ENCODE measurements at regions not wholly inside any gene's neighbourhood (a gene's known extent, or its start where the extent isn't known, plus 50 kb on each side); places are given as distances from the start of the nearest gene placed in this dataset.
"Not testable (repeated sequence)": the region's sequence is repeated elsewhere in the genome, so short reads cannot be mapped to it uniquely, and the experiment has no call there.

DNA sequence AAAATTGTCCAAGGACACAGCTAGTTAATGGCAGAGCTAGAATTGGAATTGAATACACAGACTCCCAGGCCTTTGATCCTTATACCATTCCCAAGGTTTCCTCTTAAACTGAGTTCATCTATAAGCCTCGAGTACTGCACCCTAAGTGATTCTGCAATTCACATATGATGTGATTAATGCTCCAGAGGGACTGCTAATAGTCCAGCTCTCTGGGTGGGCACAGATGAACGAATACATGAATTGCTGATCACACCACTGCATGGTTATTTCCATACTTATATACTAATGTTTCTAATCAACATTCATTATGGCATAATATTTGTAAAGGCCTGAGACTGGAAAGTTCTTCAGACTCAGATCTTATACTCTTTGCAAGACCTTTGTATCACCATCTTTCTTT, 101.8 kb downstream of the NUFIP1 start:
- DNase-seq (ENCODE audit: low spot score), result no peak

DNA sequence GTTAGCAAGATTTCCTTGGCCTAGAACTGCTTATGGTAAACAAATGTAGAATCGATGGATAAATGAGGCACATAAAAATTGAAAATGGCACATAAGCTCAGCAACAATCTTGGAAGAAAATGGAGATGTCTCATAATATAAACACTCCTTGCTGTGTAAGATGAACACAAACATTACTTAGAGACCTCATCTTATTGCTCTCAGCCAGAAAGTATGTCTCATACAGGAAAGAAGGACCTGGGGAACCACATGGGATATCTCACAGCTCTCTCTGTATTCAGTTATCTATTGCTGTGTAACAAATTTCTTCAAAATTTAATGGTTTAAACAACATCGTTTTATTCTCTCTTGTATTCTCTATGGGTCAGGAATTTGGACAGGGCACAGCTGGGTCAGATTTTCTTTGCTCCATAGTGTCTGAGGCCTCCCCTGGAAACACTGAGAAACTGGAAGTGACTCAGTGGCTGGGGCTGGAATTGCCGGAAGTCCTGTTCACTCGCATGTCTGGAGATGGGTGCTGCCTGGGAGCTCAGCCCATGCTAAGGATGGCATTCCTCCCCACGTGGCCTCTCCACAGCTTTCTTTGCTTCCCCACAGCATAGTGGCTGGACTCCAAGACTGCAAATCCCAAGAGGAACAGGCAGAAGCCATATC, 105.1 kb downstream of the NUFIP1 start:
- DNase-seq (ENCODE audit: low spot score), result peak; percentile 86

DNA sequence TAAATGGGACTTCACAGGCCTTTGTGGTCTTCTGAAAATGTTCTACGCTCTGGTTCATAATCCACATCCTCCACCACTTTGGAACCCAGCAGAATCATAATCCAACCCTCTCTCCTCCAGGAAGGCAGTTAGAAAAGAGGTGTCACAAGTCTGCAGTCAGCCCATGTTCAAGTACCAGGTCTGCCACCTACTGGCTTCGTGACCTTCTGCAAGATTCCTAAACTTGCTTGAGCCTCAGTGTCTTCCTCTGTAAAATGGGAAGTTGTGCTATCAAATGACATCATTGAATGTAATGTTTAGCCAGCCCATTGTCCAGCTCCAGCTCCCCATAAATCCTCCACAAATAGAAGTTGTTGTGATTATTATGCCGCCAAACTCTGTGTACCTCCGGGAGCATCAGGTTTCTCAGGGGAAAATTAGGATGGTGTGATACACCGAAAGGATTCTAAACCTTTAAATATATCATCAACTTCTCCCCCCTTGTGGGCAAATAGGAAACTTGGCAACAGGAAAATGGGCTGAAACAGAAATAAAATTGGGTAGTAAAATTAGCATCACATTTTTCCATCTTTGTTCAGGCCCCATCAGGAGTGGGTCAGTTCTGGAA, 109.7 kb downstream of the NUFIP1 start:
- DNase-seq (ENCODE audit: low spot score), result peak; percentile 60

DNA sequence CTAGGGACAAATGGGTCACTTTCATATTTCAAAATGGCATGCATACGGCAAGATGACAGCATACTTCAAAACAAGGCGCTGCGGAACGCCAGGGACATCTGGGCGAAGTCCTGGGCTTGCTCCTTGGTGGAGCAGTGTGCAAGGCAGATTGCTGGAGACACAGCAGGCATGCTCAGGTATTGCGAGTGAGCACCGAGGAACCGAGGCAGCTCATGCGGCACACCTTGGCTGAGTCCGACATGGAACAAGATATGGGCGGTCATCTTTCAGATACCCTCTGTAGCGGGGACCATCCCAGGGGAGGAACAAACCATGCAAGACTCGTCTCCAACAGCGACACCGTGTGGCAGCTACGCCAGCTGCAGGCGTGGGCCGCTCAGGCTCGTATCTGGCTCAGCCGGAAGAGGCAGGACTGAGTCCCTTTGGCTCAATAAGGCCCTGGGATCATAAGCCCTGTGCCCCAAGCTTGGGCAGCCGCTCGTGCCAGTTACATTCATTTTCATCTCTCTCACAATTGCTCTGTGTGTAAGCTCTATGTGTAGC, 112.4 kb downstream of the NUFIP1 start:
- no peak for DNase-seq (ENCODE audit: low spot score)

DNA sequence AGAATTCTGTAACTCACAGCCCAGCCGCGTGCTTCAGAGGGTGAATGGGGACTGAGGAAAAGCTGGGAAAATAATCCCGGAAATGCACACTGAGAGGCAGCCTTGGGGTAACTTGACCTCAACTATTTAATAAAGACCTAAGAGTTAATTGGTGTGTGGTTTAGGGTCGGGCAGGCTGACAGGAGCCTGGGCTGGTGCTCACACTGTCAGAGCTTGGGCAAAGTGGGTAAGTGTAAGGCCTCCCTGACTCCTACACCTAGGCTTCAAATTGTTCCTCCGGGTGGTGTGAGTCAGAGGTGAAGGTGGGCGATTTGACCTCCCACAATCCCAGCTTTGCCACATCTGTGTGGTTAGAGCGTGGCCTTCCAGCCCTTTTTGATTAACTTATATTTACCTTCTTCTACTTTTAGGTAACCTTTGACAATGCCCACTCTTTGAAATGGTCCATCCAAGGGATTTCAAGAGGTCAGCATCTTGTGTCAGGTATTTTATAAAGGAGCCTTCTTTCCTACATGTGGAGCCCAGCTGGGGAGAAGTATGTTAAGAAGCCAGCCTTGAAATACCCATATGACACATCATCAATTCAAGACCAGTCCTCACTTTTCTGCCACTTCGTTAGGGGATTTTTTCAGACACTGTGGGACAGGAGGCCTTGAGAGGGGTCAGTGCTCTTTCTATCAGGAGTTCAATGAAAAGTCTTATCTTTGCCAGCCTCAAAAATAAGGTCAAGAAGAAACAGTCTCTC, 114.2 kb downstream of the NUFIP1 start:
- DNase-seq (ENCODE audit: low spot score), result no peak

DNA sequence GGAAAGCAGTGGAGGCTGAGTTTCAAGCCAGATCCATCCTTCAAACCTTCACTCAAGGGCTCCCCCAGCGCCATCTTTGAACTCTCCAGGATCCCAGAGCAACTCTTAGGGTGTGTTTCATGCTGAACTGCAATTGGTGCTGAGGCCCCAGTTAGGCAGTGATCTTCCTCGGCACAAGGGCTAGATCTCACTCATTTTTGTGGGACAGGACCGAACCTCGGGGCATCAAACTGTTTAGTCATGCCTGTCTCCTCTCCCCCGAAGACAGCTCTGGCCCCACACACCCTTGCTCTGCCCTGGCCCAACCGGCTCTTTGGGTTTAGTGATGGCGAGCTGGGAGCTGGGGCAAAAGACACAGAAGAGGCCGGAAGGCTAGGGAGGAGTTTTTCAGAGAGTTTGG, 115.1 kb downstream of the NUFIP1 start:
- no peak for DNase-seq (ENCODE audit: low spot score)

DNA sequence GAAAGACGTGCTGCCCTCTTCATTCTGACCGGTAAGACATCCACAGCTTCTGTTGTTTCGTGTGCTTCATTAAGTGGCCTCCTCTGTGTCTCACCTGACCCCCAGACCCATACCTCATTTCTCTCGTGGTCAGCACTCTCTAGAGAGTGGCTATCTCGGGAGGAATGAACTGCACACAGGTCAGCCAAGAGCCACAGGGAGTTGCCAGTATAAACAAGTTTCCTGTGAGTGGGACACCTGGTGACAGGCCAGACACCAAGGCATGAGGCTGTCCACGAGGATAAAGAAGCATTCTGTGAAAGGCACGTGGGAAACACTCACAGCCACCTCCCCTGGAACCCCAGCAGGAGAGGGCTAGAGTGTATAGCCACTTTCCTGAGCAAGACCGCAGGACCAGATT, 115.8 kb downstream of the NUFIP1 start:
- no peak for DNase-seq (ENCODE audit: low spot score)

DNA sequence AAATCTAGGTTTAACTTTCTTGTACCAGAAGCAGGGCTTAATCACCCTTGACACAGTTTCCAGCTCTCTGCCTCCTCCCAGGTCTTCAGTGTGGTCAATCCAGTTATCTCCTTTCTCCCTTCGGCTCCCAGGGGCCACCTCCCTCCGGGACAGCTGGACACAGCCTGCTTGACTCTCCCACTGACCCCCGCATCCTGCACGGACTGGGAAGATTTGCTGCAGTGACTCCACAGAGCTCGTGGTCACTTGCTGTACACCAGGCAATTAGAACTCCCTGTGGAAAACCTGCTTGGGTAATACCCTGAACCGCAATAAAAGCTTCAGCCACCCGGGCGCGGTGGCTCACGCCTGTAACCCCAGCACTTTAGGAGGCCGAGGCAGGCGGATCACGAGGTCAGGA, 116.5 kb downstream of the NUFIP1 start:
- no peak for DNase-seq (ENCODE audit: low spot score)

DNA sequence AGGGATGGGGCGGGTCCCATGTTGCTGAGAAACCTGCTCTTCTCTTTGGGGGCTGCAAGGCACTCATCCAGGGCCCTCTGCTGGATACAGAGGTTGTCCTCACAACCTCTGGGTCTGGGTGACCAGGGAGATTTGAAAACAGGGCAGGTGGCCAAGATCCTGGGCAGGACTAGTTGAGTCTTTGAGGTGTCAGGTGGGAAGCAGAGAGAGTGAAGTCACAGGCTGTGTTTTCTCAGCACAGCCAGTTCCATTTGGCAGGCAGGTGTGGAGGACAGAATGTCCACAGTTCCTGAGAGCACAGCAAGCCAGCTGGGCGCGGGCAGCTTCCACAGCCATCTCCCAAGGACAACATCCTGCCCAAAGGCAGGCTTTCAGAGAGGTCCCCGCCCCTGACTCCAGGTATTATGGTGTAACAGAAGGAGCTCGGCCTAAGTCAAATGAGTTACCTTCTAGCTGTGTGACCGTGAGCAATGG, 118.8 kb downstream of the NUFIP1 start:
- no peak for DNase-seq (ENCODE audit: low spot score)

DNA sequence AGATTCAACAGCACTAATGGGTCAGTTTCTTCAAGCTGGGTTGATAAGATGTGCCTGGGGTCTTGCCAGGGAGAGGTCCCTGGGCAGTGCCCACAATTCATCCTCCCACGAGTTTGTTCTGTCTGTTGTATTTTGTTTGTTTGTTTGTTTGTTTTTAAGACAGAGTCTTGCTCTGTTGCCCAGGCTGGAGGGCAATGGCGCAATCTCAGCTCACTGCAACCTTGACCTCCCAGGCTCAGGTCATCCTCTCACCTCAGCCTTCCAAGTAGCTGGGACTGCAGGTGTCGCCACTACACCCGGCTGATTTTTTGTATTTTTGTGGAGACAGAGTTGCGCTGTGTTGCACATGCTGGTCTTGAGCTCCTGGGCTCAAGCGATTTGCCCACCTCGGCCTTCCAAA, 120.1 kb downstream of the NUFIP1 start:
- no peak for DNase-seq (ENCODE audit: low spot score)

DNA sequence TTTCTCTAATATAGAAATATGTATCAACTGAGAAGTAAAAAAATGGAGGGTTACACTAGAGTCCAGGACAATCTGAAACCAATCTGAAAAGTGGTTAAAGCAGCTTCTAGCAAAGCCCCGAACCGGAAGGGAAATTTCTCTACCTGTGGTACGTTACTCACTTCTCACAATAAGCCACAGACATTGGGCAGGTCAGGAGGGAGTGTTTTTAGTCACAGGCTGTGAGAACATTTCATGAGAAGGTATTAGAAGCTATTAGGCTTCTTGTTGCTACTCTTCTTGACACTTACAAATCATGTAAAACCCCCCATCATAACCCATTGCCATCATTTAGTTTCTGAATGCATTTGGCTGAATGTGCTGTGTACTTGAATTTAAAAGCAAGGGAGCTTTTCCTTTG, 120.9 kb downstream of the NUFIP1 start:
- DNase-seq (ENCODE audit: low spot score), result no peak

DNA sequence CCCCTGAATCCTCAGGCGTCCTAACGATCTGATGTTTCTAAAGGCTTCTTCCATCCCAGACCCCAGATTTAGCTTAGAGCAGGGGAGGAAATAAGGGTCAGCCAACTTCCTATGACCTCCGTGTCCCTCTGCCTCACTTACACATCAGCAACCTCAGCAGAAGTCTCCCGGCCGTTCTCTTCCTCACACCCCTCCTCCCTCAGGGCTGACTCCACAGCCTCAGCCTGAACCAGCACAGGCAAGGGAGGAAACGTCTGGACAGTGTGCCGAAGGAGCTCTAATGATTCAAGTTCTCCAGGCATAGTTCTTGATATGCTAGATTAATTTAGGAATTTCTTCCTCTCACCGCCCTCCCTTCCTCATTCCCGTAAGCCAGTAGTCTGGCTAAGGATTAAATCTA, 121.4 kb downstream of the NUFIP1 start:
- DNase-seq (ENCODE audit: low spot score), result no peak

DNA sequence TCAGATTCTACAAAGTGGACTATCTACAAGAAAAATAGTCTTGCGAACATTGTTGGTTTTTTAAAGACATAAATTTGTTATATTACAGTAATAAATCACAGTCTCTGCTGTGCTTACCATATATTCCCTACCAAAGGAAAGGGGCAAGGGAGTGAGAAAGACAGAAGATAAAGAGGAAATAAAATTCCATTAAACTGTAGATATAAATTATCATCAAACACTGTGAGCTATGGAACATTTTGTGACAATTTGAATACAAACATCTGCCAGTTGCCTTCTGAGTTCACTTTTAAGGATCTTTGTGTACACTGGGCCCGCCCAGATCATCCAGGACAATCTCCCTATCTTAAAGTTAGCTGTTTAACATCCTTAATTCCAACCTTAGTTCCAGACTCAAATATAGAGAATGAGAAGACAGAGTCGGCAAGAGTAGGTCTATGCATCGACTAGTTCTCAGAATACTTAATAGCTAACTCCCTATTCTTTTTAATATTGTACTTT, 122.8 kb downstream of the NUFIP1 start:
- no peak for DNase-seq (ENCODE audit: low spot score)

DNA sequence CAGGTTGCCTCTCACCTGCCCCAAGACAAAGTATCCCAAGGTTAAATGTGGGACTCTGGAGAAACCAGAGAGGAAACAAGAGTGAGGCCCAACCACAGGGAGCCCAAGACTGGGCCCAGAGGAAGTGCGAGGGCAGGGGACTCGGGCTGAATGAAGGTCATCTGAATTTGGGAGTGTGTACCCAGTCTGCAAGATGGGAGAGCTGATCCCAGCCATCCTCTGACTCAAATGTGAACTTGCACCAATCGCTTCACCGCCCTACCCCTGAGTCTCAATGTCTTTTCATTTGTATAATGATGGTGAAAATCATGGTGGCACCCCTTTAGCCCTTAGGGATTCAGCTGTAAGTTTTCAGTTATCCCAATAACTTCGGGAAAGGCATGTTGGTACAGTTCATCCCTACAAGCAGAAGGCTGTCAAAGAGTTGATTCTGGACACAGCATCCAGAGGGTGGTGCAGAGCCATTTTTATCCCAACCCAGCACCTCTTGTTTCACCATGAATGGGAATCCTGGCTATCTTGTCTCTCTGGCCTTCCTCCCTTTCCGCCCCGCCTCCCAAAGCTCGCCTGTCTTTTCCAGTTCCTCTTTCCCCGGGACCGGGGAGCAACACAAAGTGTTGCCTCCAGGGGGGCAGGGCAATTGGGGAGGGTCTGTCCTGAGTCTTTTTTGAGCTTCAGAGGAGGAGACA, 123.4 kb downstream of the NUFIP1 start:
- no peak for DNase-seq (ENCODE audit: low spot score)

DNA sequence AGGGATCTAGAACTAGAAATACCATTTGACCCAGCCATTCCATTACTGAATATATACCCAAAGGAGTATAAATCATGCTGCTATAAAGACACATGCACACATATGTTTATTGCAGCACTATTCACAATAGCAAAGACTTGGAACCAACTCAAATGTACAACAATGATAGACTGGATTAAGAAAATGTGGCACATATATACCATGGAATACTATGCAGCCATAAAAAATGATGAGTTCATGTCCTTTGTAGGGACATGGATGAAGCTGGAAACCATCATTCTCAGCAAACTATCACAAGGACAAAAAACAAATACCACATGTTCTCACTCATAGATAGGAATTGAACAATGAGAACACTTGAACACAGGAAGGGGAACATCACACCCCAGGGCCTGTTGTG, 125.6 kb downstream of the NUFIP1 start:
- not testable (repeated sequence) for DNase-seq (ENCODE audit: low spot score)

DNA sequence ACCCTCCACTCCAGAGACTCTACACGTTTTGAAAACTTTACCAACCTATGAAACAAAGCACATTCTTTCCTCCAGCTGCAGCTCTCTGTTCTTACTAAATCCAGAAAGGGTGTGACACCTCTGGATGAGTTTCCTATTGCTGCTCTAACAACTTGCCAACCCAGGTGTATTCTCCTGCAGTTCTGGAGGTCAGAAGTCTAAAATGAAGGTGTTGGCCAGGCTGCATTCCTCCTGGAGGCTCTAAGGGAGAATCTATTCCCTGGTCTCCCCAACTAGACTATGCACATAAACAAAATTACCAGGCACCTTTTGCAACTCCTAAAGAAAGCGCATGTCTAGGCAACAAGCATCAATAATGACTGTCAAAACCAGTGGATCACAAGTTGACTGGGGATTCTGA, 128.8 kb downstream of the NUFIP1 start:
- DNase-seq (ENCODE audit: low spot score), result no peak

DNA sequence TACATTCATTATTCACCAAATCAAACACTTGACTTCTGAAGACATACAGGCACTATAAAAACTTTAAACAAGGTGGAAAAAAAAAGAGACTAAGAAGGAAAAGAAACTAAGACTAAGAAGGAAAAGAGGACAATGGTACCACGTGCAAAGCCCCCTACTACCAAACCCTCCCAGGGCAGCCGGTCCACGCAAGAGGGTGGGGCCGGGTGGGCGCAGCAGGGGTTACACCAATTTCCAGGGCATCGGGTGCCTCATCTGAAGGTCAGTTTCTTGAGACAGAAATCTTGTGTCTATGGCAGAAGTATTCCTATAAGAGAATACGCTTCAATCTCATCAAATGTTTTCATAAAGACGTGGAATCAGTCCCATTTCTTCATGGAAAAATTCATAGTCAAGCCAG, 131.5 kb downstream of the NUFIP1 start:
- no peak for DNase-seq (ENCODE audit: low spot score)

DNA sequence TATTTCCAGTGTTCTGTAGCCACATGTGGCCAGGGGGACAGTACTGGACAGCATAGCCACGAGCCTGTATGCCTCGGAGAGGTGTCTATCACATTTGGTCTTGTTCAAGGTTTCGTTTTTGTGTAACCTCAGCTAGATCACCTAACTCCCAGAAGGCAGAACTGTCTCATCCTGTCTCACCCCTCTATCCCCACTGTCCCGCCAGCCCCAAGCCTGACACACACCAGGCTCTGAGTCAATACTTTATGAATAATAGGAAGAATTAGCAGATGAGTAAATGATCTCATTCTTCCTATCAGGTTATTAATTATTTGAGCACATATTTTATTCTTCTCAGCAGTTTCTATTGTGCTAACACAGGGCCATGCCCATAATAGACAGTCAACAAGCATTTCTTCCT, 132.2 kb downstream of the NUFIP1 start:
- DNase-seq (ENCODE audit: low spot score), result no peak

DNA sequence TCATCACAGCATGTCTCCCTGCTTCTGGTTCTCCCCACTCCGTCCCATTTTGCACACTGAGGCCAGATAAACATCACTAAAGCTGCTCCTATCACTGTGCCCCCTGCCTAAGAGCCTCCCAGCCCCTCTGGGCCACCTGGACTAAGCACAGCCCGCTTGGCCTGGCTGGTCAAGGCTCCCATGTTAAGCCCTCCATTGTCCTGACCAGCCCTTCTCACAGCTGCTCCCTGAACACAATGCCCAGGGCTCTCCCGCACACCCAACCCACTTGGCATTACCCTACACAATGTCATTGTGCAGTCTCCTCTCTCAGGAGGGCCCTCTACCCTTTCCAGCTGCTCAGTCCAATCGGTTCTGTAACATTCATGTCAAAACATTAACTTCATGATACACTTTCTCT, 133.4 kb downstream of the NUFIP1 start:
- DNase-seq (ENCODE audit: low spot score), result no peak

DNA sequence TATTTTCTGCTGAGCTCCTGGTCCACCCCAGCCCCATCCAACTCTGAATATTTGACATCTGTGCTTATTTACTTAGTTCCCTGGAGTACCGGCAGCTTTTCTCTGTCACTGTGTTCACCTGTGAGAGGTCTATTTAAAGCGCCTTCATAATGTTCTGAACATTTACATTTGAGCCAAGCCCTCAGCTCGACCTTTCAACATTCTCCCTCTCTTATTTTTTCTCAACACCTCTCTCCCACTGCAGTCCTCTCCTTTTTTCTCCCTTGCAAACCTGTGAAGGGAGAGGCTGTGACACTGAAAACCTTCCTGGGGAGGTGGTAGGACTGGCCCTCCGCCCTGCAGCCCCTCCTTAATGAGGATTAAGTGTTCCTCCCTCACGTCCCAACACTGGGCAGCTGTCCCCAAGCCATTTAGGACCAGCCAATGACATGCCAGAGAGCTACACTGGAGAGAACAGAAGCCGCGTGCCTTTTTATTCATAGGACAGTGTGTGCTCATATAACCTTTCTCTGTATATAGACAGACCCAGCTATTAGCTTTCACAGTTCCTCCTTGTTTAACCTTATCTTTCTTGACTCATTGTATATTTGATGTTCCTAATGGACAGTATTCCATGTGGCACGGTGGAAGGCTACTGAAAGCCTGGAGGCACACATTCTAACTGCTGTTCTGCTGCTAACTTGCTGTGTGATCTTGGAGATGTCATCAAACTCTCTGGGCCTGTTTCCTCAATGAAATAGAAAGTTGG, 134.8 kb downstream of the NUFIP1 start:
- DNase-seq (ENCODE audit: low spot score), result no peak

DNA sequence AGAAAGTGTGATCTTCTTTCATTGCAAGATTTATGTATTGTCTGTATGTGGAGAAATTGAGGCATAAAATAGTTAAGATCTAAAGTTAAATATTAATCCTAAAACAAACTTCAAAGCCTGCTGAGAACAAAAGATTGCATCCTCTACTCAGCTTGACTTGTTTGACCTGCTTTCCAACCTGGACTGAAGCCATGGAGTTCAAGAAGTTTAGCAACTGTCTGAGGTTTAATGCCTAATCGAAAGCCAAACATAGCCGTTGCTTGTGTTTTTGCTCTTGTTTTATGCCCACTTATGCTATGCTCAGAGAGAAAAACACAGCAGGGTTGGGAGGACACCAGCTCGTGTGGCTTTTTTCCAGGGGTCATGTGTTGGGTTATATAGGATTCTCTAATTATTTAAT, 135.6 kb downstream of the NUFIP1 start:
- no peak for DNase-seq (ENCODE audit: low spot score)
